Neural progenitor cell (in vitro differentiated cells): ENCODE measurements at regions not wholly inside any gene's neighbourhood (a gene's known extent, or its start where the extent isn't known, plus 50 kb on each side); places are given as distances from the start of the nearest gene placed in this dataset.

Experiments used
- EZH2 ChIP-seq: fragments of 200-600 bp; sonication (generic); IDR thresholded peaks from 2 replicates; pipeline ENCODE4 v1.6.1; 2017; ENCODE audit warnings: antibody characterized with exemption, mild to moderate bottlenecking, moderate library complexity
- TF ChIP-seq, protein P1 (sequence below): fragments of 200-600 bp; sonication (generic); IDR thresholded peaks from 2 replicates; pipeline ENCODE4 v1.5.1; 2017; ENCODE audit warnings: antibody characterized with exemption, mild to moderate bottlenecking

DNA sequence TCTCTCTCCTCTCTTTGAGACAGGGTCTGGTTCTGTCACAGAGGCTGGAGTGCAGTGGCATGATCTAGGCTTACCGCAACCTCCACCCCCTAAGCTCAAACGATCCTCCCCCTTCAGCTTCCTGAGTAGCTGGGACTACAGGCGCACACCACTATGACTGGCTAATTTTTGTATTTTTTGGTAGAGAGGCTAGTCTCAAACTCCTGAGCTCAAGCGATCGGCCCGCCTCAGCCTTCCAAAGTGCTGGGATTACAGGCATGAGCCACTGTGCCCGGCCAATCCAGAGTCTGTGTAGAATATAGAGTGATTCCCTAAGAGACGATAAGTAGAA lies 65.8 kb upstream of the RPH3AL start:
- TF ChIP-seq, protein P1, sequence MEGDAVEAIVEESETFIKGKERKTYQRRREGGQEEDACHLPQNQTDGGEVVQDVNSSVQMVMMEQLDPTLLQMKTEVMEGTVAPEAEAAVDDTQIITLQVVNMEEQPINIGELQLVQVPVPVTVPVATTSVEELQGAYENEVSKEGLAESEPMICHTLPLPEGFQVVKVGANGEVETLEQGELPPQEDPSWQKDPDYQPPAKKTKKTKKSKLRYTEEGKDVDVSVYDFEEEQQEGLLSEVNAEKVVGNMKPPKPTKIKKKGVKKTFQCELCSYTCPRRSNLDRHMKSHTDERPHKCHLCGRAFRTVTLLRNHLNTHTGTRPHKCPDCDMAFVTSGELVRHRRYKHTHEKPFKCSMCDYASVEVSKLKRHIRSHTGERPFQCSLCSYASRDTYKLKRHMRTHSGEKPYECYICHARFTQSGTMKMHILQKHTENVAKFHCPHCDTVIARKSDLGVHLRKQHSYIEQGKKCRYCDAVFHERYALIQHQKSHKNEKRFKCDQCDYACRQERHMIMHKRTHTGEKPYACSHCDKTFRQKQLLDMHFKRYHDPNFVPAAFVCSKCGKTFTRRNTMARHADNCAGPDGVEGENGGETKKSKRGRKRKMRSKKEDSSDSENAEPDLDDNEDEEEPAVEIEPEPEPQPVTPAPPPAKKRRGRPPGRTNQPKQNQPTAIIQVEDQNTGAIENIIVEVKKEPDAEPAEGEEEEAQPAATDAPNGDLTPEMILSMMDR: no peak
- no peak for TF ChIP-seq EZH2
